ENCODE measurements at regions not wholly inside any gene's neighbourhood (a gene's known extent, or its start where the extent isn't known, plus 50 kb on each side); places are given as distances from the start of the nearest gene placed in this dataset.

- Histone ChIP-seq H3K9me2 (replicated peaks; ENCODE audit: insufficient read depth, low read length) (no peaks in the 10 kb centered on the region), H3K9ac (ENCODE audit: low read length) (no peak overlapping the region), H3K79me2 (ENCODE audit: low read length) (no peaks in the 10 kb centered on the region), H3K27me3 (ENCODE audit: low read length) (no peaks in the 10 kb centered on the region), H3K4me1 (ENCODE audit: low read length) (peaks cover 2% of the 10 kb centered on the region; the same call in 1 of the 2 replicates), H3K4me2 (ENCODE audit: low read depth, low read length, poor library complexity, severe bottlenecking) (no peak overlapping the region), H3K36me3 (ENCODE audit: insufficient read depth, low read length) (no peaks in the 10 kb centered on the region), H2AFZ (ENCODE audit: low read length) (no peak overlapping the region), H3K9me3 (ENCODE audit: low read length) (no peaks in the 10 kb centered on the region), H4K20me1 (ENCODE audit: insufficient read depth, low read depth, low read length) (0 out of 2 replicates have a peak, but pooled peaks cover 3% of the 10 kb centered on the region), H3K27ac (ENCODE audit: low read length) (no peak overlapping the region), H3K4me3 (ENCODE audit: low read length) (no peak overlapping the region)
- DNase-seq = no peak
Observed at GRCh38 chr2:136407117-136407951, 289.4 kb upstream of the CXCR4 start.

GRCh38 chr2:136404925-136405324, 287.0 kb upstream of the CXCR4 start:
- Histone ChIP-seq H3K27ac (ENCODE audit: low read length) (no peak overlapping the region), H3K79me2 (ENCODE audit: low read length) (no peaks in the 10 kb centered on the region), H4K20me1 (ENCODE audit: insufficient read depth, low read depth, low read length) (0 out of 2 replicates have a peak, but pooled peaks cover 3% of the 10 kb centered on the region), H3K4me3 (ENCODE audit: low read length) (no peak overlapping the region), H3K4me1 (ENCODE audit: low read length) (peaks cover 2% of the 10 kb centered on the region; the same call in 1 of the 2 replicates), H3K9me2 (replicated peaks; ENCODE audit: insufficient read depth, low read length) (no peaks in the 10 kb centered on the region), H2AFZ (ENCODE audit: low read length) (no peak overlapping the region), H3K27me3 (ENCODE audit: low read length) (no peaks in the 10 kb centered on the region), H3K9me3 (ENCODE audit: low read length) (no peaks in the 10 kb centered on the region), H3K36me3 (ENCODE audit: insufficient read depth, low read length) (no peaks in the 10 kb centered on the region), H3K4me2 (ENCODE audit: low read depth, low read length, poor library complexity, severe bottlenecking) (no peak overlapping the region), H3K9ac (ENCODE audit: low read length) (no peak overlapping the region)
- no peak for DNase-seq

GRCh38 chr2:136404176-136404575, 286.2 kb upstream of the CXCR4 start:
- no peaks in the 10 kb centered on the region for H3K27me3 ChIP-seq (ENCODE audit: low read length)
- H3K4me2 ChIP-seq (ENCODE audit: low read depth, low read length, poor library complexity, severe bottlenecking) = no peak overlapping the region
- H3K79me2 ChIP-seq (ENCODE audit: low read length) = no peaks in the 10 kb centered on the region
- H3K4me3 ChIP-seq (ENCODE audit: low read length) = no peak overlapping the region
- no peak for DNase-seq
- H4K20me1 ChIP-seq (ENCODE audit: insufficient read depth, low read depth, low read length) = 0 out of 2 replicates have a peak, but pooled peaks cover 3% of the 10 kb centered on the region
- H3K4me1 ChIP-seq (ENCODE audit: low read length) = peaks cover 2% of the 10 kb centered on the region; the same call in 1 of the 2 replicates
- H3K27ac ChIP-seq (ENCODE audit: low read length) = no peak overlapping the region
- H3K9me2 ChIP-seq (replicated peaks; ENCODE audit: insufficient read depth, low read length) = no peaks in the 10 kb centered on the region
- H2AFZ ChIP-seq (ENCODE audit: low read length) = no peak overlapping the region
- no peaks in the 10 kb centered on the region for H3K36me3 ChIP-seq (ENCODE audit: insufficient read depth, low read length)
- no peak overlapping the region for H3K9ac ChIP-seq (ENCODE audit: low read length)
- H3K9me3 ChIP-seq (ENCODE audit: low read length) = no peaks in the 10 kb centered on the region

- Histone ChIP-seq H3K36me3 (ENCODE audit: insufficient read depth, low read length) (no peaks in the 10 kb centered on the region), H3K4me1 (ENCODE audit: low read length) (peaks cover 1% of the 10 kb centered on the region), H3K9ac (ENCODE audit: low read length) (no peak overlapping the region), H3K27me3 (ENCODE audit: low read length) (no peaks in the 10 kb centered on the region), H3K9me2 (replicated peaks; ENCODE audit: insufficient read depth, low read length) (no peaks in the 10 kb centered on the region), H3K79me2 (ENCODE audit: low read length) (no peaks in the 10 kb centered on the region), H3K4me3 (ENCODE audit: low read length) (no peak overlapping the region), H4K20me1 (ENCODE audit: insufficient read depth, low read depth, low read length) (no peaks in the 10 kb centered on the region), H2AFZ (ENCODE audit: low read length) (no peak overlapping the region), H3K9me3 (ENCODE audit: low read length) (no peaks in the 10 kb centered on the region), H3K4me2 (ENCODE audit: low read depth, low read length, poor library complexity, severe bottlenecking) (no peak overlapping the region), H3K27ac (ENCODE audit: low read length) (no peak overlapping the region)
- no peak for DNase-seq
Observed at GRCh38 chr2:136402281-136402680, 284.3 kb upstream of the CXCR4 start.

GRCh38 chr2:136399667-136400289, 281.8 kb upstream of the CXCR4 start:
- Histone ChIP-seq H2AFZ (ENCODE audit: low read length) (no peak overlapping the region), H3K36me3 (ENCODE audit: insufficient read depth, low read length) (no peaks in the 10 kb centered on the region)

GRCh38 chr2:136395582-136395981, 277.6 kb upstream of the CXCR4 start:
- H3K9me3 ChIP-seq (ENCODE audit: low read length) = no peaks in the 10 kb centered on the region
- peaks cover 9% of the 10 kb centered on the region for H3K4me1 ChIP-seq (ENCODE audit: low read length)
- no peak for DNase-seq
- no peaks in the 10 kb centered on the region for H3K79me2 ChIP-seq (ENCODE audit: low read length)
- H2AFZ ChIP-seq (ENCODE audit: low read length) = no peak overlapping the region
- no peaks in the 10 kb centered on the region for H3K9me2 ChIP-seq (replicated peaks; ENCODE audit: insufficient read depth, low read length)
- no peak overlapping the region for H3K9ac ChIP-seq (ENCODE audit: low read length)
- H4K20me1 ChIP-seq (ENCODE audit: insufficient read depth, low read depth, low read length) = no peaks in the 10 kb centered on the region
- H3K27ac ChIP-seq (ENCODE audit: low read length) = no peak overlapping the region
- H3K27me3 ChIP-seq (ENCODE audit: low read length) = no peaks in the 10 kb centered on the region
- H3K4me2 ChIP-seq (ENCODE audit: low read depth, low read length, poor library complexity, severe bottlenecking) = no peak overlapping the region
- H3K36me3 ChIP-seq (ENCODE audit: insufficient read depth, low read length) = no peaks in the 10 kb centered on the region
- H3K4me3 ChIP-seq (ENCODE audit: low read length) = no peak overlapping the region

More at GRCh38 chr2:136399667-136400289, 281.8 kb upstream of the CXCR4 start:
- no peak for DNase-seq
- no peaks in the 10 kb centered on the region for H3K9me3 ChIP-seq (ENCODE audit: low read length)
- H3K27ac ChIP-seq (ENCODE audit: low read length) = no peak overlapping the region
- H3K79me2 ChIP-seq (ENCODE audit: low read length) = no peaks in the 10 kb centered on the region
- H3K9me2 ChIP-seq (replicated peaks; ENCODE audit: insufficient read depth, low read length) = no peaks in the 10 kb centered on the region
- no peak overlapping the region for H3K4me3 ChIP-seq (ENCODE audit: low read length)
- H3K4me2 ChIP-seq (ENCODE audit: low read depth, low read length, poor library complexity, severe bottlenecking) = no peak overlapping the region
- H3K4me1 ChIP-seq (ENCODE audit: low read length) = peaks cover 9% of the 10 kb centered on the region
- H3K27me3 ChIP-seq (ENCODE audit: low read length) = no peaks in the 10 kb centered on the region
- no peaks in the 10 kb centered on the region for H4K20me1 ChIP-seq (ENCODE audit: insufficient read depth, low read depth, low read length)
- no peak overlapping the region for H3K9ac ChIP-seq (ENCODE audit: low read length)

GRCh38 chr2:136394136-136395060, 276.4 kb upstream of the CXCR4 start:
- Histone ChIP-seq H3K4me3 (ENCODE audit: low read length) (no peak overlapping the region), H3K79me2 (ENCODE audit: low read length) (no peaks in the 10 kb centered on the region), H3K27me3 (ENCODE audit: low read length) (no peaks in the 10 kb centered on the region), H3K4me2 (ENCODE audit: low read depth, low read length, poor library complexity, severe bottlenecking) (no peak overlapping the region), H3K9me3 (ENCODE audit: low read length) (no peaks in the 10 kb centered on the region), H4K20me1 (ENCODE audit: insufficient read depth, low read depth, low read length) (no peaks in the 10 kb centered on the region), H3K36me3 (ENCODE audit: insufficient read depth, low read length) (no peaks in the 10 kb centered on the region), H2AFZ (ENCODE audit: low read length) (no peak overlapping the region), H3K4me1 (ENCODE audit: low read length) (peaks cover 15% of the 10 kb centered on the region), H3K9ac (ENCODE audit: low read length) (no peak overlapping the region), H3K9me2 (replicated peaks; ENCODE audit: insufficient read depth, low read length) (no peaks in the 10 kb centered on the region), H3K27ac (ENCODE audit: low read length) (no peak overlapping the region)
- no peak for DNase-seq

- Histone ChIP-seq H3K4me2 (ENCODE audit: low read depth, low read length, poor library complexity, severe bottlenecking) (no peak overlapping the region), H3K27ac (ENCODE audit: low read length) (no peak overlapping the region), H3K36me3 (ENCODE audit: insufficient read depth, low read length) (no peaks in the 10 kb centered on the region), H2AFZ (ENCODE audit: low read length) (no peak overlapping the region), H3K4me1 (ENCODE audit: low read length) (peaks cover 15% of the 10 kb centered on the region), H3K9me3 (ENCODE audit: low read length) (no peaks in the 10 kb centered on the region), H3K4me3 (ENCODE audit: low read length) (no peak overlapping the region), H4K20me1 (ENCODE audit: insufficient read depth, low read depth, low read length) (no peaks in the 10 kb centered on the region), H3K79me2 (ENCODE audit: low read length) (no peaks in the 10 kb centered on the region), H3K9me2 (replicated peaks; ENCODE audit: insufficient read depth, low read length) (no peaks in the 10 kb centered on the region), H3K27me3 (ENCODE audit: low read length) (no peaks in the 10 kb centered on the region), H3K9ac (ENCODE audit: low read length) (no peak overlapping the region)
- DNase-seq = no peak
Observed at GRCh38 chr2:136393514-136393913, 275.6 kb upstream of the CXCR4 start.
